ENCODE measurements at regions not wholly inside any gene's neighbourhood (a gene's known extent, or its start where the extent isn't known, plus 50 kb on each side); places are given as distances from the start of the nearest gene placed in this dataset.

- no peak for TF ChIP-seq CTCF (IDR thresholded peaks at IDR 0.05; ENCODE audit: insufficient read depth, low read length, poor library complexity, severe bottlenecking)
- TF ChIP-seq EZH2phosphoT487 (conservative IDR thresholded peaks at IDR 0.05; ENCODE audit: low read length), result no peak
Observed at GRCh38 chr12:46108721-46109120, 118.3 kb upstream of the SCAF11 start.
